Dendritic cell treated with granulocyte-macrophage colony-stimulating factor and Interleukin-4, amounts not matched to agents 40 ng/mL and 50 ng/mL, for 4 days (primary cell): ENCODE measurements at regions not wholly inside any gene's neighbourhood (a gene's known extent, or its start where the extent isn't known, plus 50 kb on each side); places are given as distances from the start of the nearest gene placed in this dataset.
"Not testable (repeated sequence)": the region's sequence is repeated elsewhere in the genome, so short reads cannot be mapped to it uniquely, and the experiment has no call there.

Experiments used
- H3K27ac Mint-ChIP-seq: one replicate; pipeline ENCODE4 v1.8.0; 2022; ENCODE audit warnings: mild to moderate bottlenecking, mixed read lengths
- H3K27me3 Mint-ChIP-seq: one replicate; pipeline ENCODE4 v1.8.0; 2022; ENCODE audit warnings: mild to moderate bottlenecking, mixed read lengths
- H3K36me3 Mint-ChIP-seq: one replicate; pipeline ENCODE4 v1.8.0; 2022; ENCODE audit warnings: low read depth, mixed read lengths
- H3K4me1 Mint-ChIP-seq: one replicate; pipeline ENCODE4 v1.8.0; 2022; ENCODE audit warnings: low read depth, mixed read lengths
- H3K4me3 Mint-ChIP-seq: one replicate; pipeline ENCODE4 v1.8.0; 2022; ENCODE audit warnings: mild to moderate bottlenecking, moderate library complexity, mixed read lengths
- H3K9me3 Mint-ChIP-seq: one replicate; pipeline ENCODE4 v1.8.0; 2022; ENCODE audit warnings: mixed read lengths
- intact Hi-C: fragments of 100-400 bp; cut with micrococcal nuclease; formaldehyde crosslinking; loops from one replicate; pipeline ENCODE4 v1.15.0; 2022

DNA sequence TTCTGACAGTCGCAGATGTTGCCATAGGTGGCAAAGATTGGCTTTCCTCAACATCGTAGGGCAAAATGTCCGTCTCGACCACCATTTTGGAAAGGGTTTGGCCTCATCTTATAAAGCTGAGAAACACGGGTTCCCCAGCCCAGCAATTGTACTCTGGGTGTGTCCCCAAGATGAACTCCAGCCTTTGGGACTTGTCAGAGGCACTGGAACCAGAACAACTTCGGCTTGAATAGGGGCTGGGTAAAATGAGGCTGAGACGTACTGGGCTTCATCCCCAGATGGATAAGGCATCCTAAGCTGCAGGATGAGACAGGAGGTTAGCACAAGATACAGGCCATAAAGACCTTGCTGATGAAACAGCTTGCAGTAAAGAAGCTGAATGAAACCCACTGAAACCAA lies 151.9 kb downstream of the CRLF2 start:
- peaks cover 10% of the 10 kb centered on the region for H3K9me3 Mint-ChIP-seq
- H3K27me3 Mint-ChIP-seq, result peaks cover 3% of the 10 kb centered on the region
- H3K36me3 Mint-ChIP-seq, result no peaks in the 10 kb centered on the region
- intact Hi-C loops, result no loop called here
- no peak overlapping the region for H3K4me3 Mint-ChIP-seq
- H3K27ac Mint-ChIP-seq, result no peak overlapping the region
- H3K4me1 Mint-ChIP-seq, result no peaks in the 10 kb centered on the region

DNA sequence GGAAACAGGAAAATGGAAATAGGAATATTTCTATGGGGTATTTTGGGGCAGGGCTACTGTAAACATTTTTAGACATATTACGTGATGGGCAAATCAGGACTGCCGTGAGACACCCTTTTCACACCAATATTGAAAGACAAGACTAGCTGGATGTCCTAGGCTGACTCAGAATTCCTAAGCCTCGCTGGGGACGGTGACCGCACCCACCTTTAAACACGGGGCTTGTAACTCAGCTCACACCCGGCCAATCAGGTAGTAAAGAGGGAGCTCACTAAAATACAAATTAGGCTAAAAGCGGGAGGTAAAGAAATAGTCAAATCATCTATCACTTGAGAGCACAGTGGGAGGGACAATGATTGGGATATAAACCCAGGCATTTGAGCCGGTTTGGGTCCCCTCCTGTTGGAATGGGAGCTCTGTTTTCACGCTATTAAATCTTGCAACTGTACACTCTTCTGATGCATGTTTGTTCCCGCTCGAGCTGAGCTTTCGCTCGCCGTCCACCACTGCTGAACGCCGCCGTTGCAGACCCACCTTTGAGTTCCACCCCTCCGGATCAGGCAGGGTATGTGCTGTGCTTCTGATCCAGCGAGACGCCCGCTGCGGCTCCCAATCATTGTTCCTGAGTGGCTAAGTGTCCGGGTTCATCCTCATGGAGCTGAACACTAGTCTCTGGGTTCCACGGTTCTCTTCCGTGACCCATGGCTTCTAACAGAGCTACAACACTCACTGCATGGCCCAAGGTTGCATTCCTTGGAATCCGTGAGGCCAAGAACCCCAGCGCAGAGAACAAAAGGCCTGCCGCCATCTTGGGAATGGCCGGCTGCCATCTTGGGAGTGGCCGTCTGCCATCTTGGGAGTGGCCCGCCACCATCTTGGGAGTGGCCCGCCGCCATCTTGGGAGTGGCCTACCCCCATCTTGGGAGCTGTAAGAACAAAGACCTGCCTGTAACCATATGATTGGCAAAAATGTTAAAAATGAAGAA lies 152.6 kb downstream of the CRLF2 start:
- Mint-ChIP-seq H3K9me3 (peaks cover 10% of the 10 kb centered on the region), H3K4me3 (no peak overlapping the region), H3K27me3 (peaks cover 3% of the 10 kb centered on the region), H3K36me3 (no peaks in the 10 kb centered on the region), H3K27ac (no peak overlapping the region), H3K4me1 (no peaks in the 10 kb centered on the region)
- intact Hi-C loops, result no loop called here

DNA sequence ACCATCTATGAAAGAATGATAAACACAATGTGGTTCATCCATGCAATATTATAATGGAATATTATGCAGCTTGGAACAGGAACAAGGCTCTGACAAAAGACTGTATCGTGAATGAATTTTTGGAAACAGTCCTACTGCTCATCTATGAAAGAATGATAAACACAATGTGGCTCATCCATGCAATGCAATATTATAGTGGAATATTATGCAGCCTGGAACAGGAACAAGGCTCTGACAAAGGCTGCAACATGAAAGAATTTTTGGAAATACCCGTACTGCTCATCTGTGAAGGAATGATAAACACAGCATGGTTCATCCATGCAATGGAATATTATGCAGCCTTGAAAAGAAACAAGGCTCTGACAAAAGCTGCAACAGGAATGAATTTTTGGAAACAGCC lies 158.8 kb downstream of the CRLF2 start:
- H3K27me3 Mint-ChIP-seq, H3K27ac Mint-ChIP-seq, H3K4me3 Mint-ChIP-seq, H3K4me1 Mint-ChIP-seq, intact Hi-C loops, H3K36me3 Mint-ChIP-seq: not testable (repeated sequence)
- H3K9me3 Mint-ChIP-seq, result peaks cover 19% of the 10 kb centered on the region

DNA sequence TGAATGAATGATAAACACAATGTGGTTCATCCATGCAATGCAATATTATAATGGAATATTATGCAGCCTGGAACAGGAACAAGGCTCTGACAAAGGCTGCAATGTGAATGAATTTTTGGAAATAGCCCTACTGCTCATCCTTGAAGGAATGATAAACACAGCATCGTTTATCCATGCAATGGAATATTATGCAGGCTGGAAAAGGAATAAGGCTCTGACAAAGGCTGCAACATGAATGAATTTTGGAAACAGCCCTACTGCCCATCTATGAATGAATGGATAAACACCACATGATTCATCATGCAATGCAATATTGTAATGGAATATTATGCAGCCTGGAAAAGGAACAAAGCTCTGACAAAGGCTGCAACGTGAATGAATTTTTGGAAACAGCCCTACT lies 159.4 kb downstream of the CRLF2 start:
- Mint-ChIP-seq H3K27me3 (no peaks in the 10 kb centered on the region), H3K9me3 (peaks cover 19% of the 10 kb centered on the region), H3K27ac (no peak overlapping the region), H3K4me3 (no peak overlapping the region), H3K36me3 (no peaks in the 10 kb centered on the region), H3K4me1 (no peaks in the 10 kb centered on the region)
- intact Hi-C loops, result no loop called here

DNA sequence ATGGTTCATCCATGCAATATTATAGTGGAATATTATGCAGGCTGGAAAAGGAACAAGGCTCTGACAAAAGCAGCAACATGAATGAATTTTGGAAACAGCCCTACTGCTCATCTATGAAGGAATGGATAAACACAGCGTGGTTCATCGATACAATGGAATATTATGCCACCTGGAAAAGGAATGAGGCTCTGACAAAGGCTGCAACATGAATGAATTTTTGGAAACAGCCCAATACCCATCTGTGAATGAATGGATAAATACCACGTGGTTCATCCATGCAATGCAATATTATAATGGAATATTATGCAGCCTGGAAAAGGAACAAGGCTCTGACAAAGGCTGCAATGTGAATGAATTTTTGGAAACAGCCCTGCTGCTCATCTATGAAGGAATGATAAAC lies 160.4 kb downstream of the CRLF2 start:
- Mint-ChIP-seq H3K27me3 (no peaks in the 10 kb centered on the region), H3K36me3 (no peaks in the 10 kb centered on the region), H3K27ac (no peak overlapping the region), H3K9me3 (peaks cover 19% of the 10 kb centered on the region), H3K4me1 (no peaks in the 10 kb centered on the region), H3K4me3 (no peak overlapping the region)
- intact Hi-C loops, result no loop called here

DNA sequence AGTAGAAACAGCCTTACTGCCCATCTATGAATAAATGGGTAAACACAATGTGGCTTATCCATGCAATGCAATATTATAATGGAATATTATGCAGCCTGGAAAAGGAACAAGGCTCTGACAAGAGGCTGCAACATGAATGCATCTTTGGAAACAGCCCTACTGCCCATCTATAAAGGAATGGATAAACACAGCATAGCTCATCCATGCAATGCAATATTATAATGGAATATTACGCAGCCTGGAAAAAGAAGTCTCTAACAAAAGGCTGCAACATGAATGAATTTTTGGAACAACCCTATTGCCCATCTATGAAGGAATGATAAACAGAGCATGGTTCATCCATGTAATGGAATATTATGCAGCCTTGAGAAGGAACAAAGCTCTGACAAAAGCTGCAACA lies 161.0 kb downstream of the CRLF2 start:
- Mint-ChIP-seq H3K27ac (no peak overlapping the region), H3K9me3 (peaks cover 19% of the 10 kb centered on the region), H3K4me1 (no peaks in the 10 kb centered on the region), H3K4me3 (no peak overlapping the region), H3K27me3 (peaks cover 3% of the 10 kb centered on the region), H3K36me3 (no peaks in the 10 kb centered on the region)
- intact Hi-C loops, result no loop called here

DNA sequence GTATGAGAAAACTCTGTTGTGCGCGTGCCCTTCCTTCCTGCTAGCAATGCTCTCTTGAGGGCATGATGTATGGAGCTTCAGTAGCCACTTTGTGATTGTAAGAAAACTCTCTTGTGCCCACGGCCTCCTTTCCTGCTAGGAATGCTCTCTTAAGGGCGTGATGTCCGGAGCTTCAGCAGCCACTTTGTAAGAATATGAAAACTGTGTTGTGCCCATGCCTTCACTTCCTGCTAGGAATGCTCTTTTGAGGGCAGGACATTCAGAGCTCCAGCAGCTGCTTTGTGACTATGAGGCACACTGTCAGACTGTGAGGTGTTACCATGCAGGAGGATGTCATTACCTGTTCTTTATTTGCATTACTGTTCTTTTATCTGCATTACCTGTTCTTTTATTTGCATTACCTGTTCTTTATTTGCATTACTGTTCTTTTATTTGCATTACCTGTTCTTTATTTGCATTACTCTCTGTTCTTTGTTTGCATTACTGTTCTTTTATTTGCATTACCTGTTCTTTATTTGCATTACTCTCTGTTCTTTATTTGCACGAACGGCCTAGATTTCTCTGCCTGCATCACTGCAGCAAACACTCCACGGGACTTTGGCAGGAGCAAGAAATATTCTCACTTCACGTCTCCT lies 166.7 kb downstream of the CRLF2 start:
- Mint-ChIP-seq H3K36me3 (no peaks in the 10 kb centered on the region), H3K4me3 (no peak overlapping the region), H3K27ac (no peak overlapping the region), H3K4me1 (no peaks in the 10 kb centered on the region), H3K9me3 (peaks cover 11% of the 10 kb centered on the region), H3K27me3 (peaks cover 3% of the 10 kb centered on the region)
- intact Hi-C loops, result no loop called here

DNA sequence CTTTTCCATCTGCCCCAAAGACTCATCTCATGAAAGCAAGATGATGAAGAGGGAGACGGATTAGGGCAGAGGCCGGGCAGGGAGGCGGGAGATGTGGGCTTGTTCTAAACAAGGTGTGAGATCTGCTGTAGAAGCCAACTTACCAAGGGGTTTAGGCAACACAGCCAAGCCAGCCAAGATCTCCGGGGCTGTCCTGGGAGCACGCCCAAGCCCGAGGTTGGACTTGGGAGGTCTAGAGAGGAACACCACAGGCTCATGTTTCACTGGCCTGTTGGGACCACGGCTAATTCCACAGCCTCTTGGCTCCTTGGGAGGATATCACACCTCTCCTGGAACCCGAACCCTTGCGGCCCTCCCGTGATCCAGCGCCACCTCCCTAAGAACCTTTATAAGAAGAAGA lies 171.4 kb downstream of the CRLF2 start:
- Mint-ChIP-seq H3K27ac (no peak overlapping the region), H3K9me3 (peaks cover 7% of the 10 kb centered on the region), H3K36me3 (no peaks in the 10 kb centered on the region), H3K4me3 (no peak overlapping the region), H3K27me3 (no peaks in the 10 kb centered on the region), H3K4me1 (no peaks in the 10 kb centered on the region)
- intact Hi-C loops, result no loop called here

DNA sequence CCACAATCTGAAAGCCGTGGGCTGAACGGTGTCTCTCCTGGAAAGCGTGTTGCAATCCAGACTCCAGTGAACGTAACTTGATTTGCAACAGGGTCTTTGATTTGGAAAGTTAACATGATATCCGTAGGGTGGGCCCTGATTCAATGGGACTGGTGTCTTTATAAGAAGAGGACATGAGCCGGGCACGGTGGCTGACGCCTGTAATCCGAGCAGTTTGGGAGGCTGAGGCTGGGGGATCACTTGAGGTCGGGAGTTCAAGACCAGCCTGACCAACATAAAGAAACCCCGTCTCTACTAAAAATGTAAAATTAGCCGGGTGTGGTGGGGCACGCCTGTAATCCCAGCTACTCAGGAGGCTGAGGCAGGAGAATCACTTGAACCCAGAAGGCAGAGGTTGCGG lies 176.5 kb downstream of the CRLF2 start:
- H3K4me1 Mint-ChIP-seq, H3K27ac Mint-ChIP-seq, H3K27me3 Mint-ChIP-seq, H3K4me3 Mint-ChIP-seq, intact Hi-C loops, H3K36me3 Mint-ChIP-seq, H3K9me3 Mint-ChIP-seq: not testable (repeated sequence)

DNA sequence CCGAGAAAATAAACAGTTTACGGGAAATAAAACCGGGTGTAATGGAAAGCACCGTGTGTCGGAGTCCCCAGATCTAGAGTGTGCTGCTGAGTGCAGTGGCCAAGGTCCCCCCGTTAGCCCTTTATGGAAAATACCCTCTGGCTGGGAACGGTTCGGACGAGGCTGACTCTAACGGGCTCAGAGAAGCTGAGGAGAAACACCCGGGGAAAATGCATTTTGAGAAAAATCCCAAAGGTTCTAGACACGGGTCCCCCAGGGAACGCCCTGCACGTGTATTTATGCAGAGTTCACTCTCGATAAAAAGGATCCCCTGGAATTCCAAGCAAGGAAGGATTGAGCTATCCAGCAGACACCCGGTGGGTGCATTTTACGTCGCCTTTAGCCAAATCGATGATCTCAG lies 177.2 kb downstream of the CRLF2 start:
- no peak overlapping the region for H3K27ac Mint-ChIP-seq
- H3K27me3 Mint-ChIP-seq, result no peaks in the 10 kb centered on the region
- H3K4me3 Mint-ChIP-seq, result no peak overlapping the region
- H3K36me3 Mint-ChIP-seq, result no peaks in the 10 kb centered on the region
- no peaks in the 10 kb centered on the region for H3K9me3 Mint-ChIP-seq
- intact Hi-C loops, result no loop called here
- H3K4me1 Mint-ChIP-seq, result peaks cover 5% of the 10 kb centered on the region

DNA sequence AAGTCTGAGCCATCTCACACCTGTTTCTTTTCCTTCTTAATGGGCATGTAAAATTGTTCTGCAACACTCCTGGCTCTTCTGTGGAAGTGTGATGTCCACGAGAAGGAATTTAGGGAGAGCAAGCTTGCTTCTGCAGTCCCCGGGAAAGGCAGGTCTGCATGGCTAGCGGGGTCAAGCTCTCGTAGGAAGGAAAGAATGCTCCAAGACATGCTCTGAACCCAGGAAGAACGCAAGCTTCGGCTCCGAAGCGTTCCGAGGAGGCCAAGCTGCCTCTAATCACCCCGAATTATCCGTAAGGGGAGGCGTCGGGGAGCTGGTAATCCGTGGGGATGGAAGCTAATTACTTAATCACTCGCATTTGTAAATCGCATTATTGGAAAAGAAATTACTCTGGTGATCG lies 177.7 kb downstream of the CRLF2 start:
- Mint-ChIP-seq H3K27ac (no peak overlapping the region), H3K27me3 (no peaks in the 10 kb centered on the region), H3K36me3 (no peaks in the 10 kb centered on the region), H3K4me3 (no peak overlapping the region), H3K4me1 (peaks cover 5% of the 10 kb centered on the region), H3K9me3 (no peaks in the 10 kb centered on the region)
- intact Hi-C loops, result no loop called here

DNA sequence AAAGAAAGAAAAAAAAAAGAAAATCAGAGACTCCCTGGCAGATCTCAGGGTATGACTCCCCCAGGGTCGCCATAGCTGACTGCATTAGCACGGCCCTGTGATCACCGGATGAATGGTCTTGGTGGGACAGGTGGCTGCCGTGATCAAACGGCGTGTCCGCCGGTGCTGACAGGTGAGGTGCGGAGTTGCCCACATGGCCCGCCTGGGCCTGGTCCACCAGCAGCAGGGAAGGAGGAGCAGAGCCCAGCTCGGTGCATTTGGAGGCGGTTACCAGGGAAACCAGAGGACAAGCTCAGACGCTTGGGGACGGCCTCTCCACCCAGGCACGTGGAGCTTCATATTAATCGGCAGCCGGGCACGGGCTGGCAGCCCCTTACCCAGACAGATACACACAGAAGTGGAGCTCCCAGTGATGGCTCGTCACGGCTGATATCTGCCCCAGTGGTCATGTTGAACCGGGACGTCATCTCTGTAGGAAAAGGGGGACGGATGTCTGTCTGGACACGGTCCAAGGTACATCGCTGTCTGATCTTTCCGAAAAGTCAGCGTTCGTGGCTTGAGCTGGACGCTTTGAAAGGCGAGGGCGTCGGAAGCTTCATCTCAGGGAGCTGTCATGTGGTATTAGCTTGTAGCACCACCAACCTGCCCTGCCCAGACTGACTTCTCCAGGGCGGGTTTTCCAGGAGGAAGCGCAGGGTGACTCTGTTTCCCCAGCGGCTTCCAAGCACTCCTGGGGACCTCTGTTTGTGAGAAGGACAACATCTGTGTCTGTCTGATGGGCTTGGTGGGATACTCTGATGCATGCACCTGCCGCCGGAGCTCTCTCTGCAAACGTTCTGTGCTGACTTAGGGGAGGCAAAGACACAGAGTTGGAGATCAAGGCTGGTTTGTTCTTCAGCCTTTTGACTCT lies 180.7 kb downstream of the CRLF2 start:
- H3K4me3 Mint-ChIP-seq, result no peak overlapping the region
- H3K9me3 Mint-ChIP-seq, result no peaks in the 10 kb centered on the region
- intact Hi-C loops, result no loop called here
- no peaks in the 10 kb centered on the region for H3K36me3 Mint-ChIP-seq
- H3K27me3 Mint-ChIP-seq, result peaks cover 2% of the 10 kb centered on the region
- peaks cover 20% of the 10 kb centered on the region for H3K4me1 Mint-ChIP-seq
- H3K27ac Mint-ChIP-seq, result no peak overlapping the region

DNA sequence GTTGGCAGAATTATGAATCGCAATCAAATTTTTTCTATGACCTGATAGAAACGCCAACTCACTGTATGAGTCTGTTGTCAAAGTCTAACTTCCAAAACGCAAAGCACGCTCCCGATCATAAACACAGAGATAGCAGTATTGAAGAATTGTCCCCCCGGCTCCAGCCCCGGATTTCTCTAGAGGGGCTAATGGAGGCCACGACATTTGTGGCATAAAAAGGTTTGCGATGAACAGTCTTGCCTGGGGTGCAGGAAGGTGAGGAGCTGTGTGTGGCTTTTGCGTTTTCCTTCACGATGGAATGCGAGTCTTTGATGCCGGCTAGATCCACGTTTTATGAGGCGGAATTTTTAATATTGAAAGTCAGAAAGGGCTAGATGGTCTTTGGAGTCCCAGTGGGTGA lies 183.0 kb downstream of the CRLF2 start:
- no peaks in the 10 kb centered on the region for H3K9me3 Mint-ChIP-seq
- intact Hi-C loops, result no loop called here
- H3K27ac Mint-ChIP-seq, result no peak overlapping the region

DNA sequence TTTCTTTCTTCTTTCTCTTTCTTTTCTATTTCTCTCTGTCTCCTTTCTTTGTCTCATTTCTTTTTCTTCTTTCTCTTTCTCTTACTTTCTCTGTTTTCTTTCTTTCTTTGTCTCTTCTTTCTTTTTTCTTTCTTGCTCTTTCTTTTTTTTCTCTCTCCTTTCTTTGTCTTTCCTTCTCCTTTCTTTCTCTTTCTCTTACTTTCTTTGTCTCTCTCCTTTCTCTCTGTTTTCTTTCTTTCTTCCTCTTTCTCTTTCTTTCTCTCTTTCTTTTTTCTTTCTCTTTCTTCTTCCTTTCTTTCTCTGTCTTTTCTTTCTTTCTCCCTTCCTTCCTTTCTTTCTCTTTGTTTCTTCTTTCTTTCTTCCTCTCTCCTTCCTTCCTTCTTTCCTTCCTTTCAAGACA lies 184.8 kb downstream of the CRLF2 start:
- intact Hi-C loops, result no loop called here
- H3K36me3 Mint-ChIP-seq, result no peaks in the 10 kb centered on the region
- peaks cover 2% of the 10 kb centered on the region for H3K27me3 Mint-ChIP-seq
- peak overlapping the region; percentile 30 for H3K4me3 Mint-ChIP-seq
- H3K4me1 Mint-ChIP-seq, result peaks cover 33% of the 10 kb centered on the region
- H3K27ac Mint-ChIP-seq, result peak overlapping the region; percentile 18
- no peaks in the 10 kb centered on the region for H3K9me3 Mint-ChIP-seq

More for the DNA sequence above, 183.0 kb downstream of the CRLF2 start:
- H3K4me3 Mint-ChIP-seq, result no peak overlapping the region
- H3K4me1 Mint-ChIP-seq, result peaks cover 27% of the 10 kb centered on the region
- H3K27me3 Mint-ChIP-seq, result peaks cover 2% of the 10 kb centered on the region
- H3K36me3 Mint-ChIP-seq, result no peaks in the 10 kb centered on the region
